Upper lobe of right lung (tissue), 1 donor: ENCODE measurements at regions not wholly inside any gene's neighbourhood (a gene's known extent, or its start where the extent isn't known, plus 50 kb on each side); places are given as distances from the start of the nearest gene placed in this dataset.

Source experiments
- ATAC-seq: fragments of 200-7000 bp; cut with Tn5 transposase; one replicate; pipeline ENCODE4 v1.9.1; 2020; ENCODE audit warnings: mild to moderate bottlenecking, moderate library complexity
- DNase-seq: peaks from one replicate; pipeline ENCODE4 v3.0.0-alpha.2; 2020
- H3K27ac ChIP-seq: fragments of 200-600 bp; one replicate; pipeline ENCODE4 v1.8.0; 2022
- H3K27me3 ChIP-seq: fragments of 200-600 bp; one replicate; pipeline ENCODE4 v1.8.0; 2022; ENCODE audit warnings: mild to moderate bottlenecking
- H3K36me3 ChIP-seq: fragments of 200-600 bp; one replicate; pipeline ENCODE4 v1.8.0; 2022
- H3K4me1 ChIP-seq: fragments of 200-600 bp; one replicate; pipeline ENCODE4 v1.8.0; 2022
- H3K4me3 ChIP-seq: fragments of 200-600 bp; one replicate; pipeline ENCODE4 v1.8.0; 2022; ENCODE audit warnings: mild to moderate bottlenecking
- H3K9me3 ChIP-seq: fragments of 200-600 bp; one replicate; pipeline ENCODE4 v1.8.0; 2022
- intact Hi-C: fragments of 100-400 bp; cut with DNase I; formaldehyde crosslinking; loops from one replicate; pipeline ENCODE4 v1.11.0; 2022
- TF ChIP-seq, protein P1 (sequence below): fragments of 200-600 bp; IDR thresholded peaks from one replicate; pipeline ENCODE4 v1.8.0; 2022; ENCODE audit warnings: antibody characterized with exemption
- donor health status: DM: no; HTN: yes; CAD: no; lungs with severe emphysema.

DNA sequence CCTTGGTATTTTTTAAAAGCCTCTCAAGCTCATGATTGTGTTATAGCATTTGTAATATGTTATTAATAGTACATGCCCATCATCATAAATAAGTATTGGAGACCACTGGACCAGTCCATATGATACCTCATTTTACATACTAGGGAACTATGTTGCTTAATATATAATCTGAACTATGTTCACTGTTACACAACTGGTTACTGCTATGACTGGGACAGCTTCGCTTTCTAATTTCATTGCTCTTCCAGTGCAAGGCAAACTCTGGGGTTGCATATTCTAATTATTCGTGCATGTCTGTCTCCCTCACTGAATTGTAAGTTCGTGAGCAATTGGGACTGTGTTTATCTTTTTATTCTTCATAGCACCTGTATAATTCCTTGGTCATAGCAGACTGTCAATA lies 330.5 kb downstream of the RAPGEF2 start:
- ATAC-seq: no peak

GRCh38 chr4:159434114-159434870 lies 331.4 kb downstream of the RAPGEF2 start:
- ATAC-seq (no peak), DNase-seq (no peak)
- intact Hi-C loops: no loop called here
- Histone ChIP-seq H3K4me1 (no peaks in the 10 kb centered on the region), H3K9me3 (no peaks in the 10 kb centered on the region), H3K27ac (no peak overlapping the region), H3K4me3 (no peak overlapping the region), H3K36me3 (no peaks in the 10 kb centered on the region), H3K27me3 (no peaks in the 10 kb centered on the region)
- TF ChIP-seq, protein P1, sequence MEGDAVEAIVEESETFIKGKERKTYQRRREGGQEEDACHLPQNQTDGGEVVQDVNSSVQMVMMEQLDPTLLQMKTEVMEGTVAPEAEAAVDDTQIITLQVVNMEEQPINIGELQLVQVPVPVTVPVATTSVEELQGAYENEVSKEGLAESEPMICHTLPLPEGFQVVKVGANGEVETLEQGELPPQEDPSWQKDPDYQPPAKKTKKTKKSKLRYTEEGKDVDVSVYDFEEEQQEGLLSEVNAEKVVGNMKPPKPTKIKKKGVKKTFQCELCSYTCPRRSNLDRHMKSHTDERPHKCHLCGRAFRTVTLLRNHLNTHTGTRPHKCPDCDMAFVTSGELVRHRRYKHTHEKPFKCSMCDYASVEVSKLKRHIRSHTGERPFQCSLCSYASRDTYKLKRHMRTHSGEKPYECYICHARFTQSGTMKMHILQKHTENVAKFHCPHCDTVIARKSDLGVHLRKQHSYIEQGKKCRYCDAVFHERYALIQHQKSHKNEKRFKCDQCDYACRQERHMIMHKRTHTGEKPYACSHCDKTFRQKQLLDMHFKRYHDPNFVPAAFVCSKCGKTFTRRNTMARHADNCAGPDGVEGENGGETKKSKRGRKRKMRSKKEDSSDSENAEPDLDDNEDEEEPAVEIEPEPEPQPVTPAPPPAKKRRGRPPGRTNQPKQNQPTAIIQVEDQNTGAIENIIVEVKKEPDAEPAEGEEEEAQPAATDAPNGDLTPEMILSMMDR: no peak

More for the DNA sequence above, 330.5 kb downstream of the RAPGEF2 start:
- Histone ChIP-seq H3K4me1 (no peaks in the 10 kb centered on the region), H3K4me3 (no peak overlapping the region), H3K27me3 (no peaks in the 10 kb centered on the region), H3K36me3 (no peaks in the 10 kb centered on the region), H3K9me3 (no peaks in the 10 kb centered on the region), H3K27ac (no peak overlapping the region)
- TF ChIP-seq, protein P1: no peak
- intact Hi-C loops: no loop called here
- DNase-seq: no peak

DNA sequence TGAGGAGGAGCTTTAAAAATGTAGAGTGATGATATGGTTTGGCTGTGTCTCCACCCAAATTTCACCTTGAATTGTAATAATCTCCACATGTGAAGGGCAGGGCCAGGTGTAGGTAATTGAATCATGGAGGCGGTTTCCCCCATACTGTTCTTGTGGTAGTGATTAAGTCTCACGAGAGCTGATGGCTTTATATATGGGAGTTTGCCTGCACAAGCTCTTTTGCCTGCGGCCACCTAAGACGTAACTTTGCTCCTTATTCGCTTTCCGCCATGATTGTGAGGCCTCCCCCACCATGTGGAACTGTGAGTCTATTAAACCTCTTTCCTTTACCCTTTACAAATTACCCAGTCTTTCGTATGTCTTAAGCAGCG lies 332.0 kb downstream of the RAPGEF2 start:
- Histone ChIP-seq H3K9me3 (no peaks in the 10 kb centered on the region), H3K4me1 (no peaks in the 10 kb centered on the region), H3K36me3 (no peaks in the 10 kb centered on the region), H3K4me3 (no peak overlapping the region), H3K27ac (no peak overlapping the region), H3K27me3 (no peaks in the 10 kb centered on the region)
- intact Hi-C loops: no loop called here
- DNase-seq (no peak), ATAC-seq (no peak)
- TF ChIP-seq, protein P1: no peak

GRCh38 chr4:159435561-159436023 lies 332.7 kb downstream of the RAPGEF2 start:
- TF ChIP-seq, protein P1: no peak
- Histone ChIP-seq H3K36me3 (no peaks in the 10 kb centered on the region), H3K27me3 (no peaks in the 10 kb centered on the region), H3K4me3 (no peak overlapping the region), H3K27ac (no peak overlapping the region), H3K9me3 (no peaks in the 10 kb centered on the region), H3K4me1 (no peaks in the 10 kb centered on the region)
- no peak for ATAC-seq
- intact Hi-C loops: no loop called here
- DNase-seq: no peak

DNA sequence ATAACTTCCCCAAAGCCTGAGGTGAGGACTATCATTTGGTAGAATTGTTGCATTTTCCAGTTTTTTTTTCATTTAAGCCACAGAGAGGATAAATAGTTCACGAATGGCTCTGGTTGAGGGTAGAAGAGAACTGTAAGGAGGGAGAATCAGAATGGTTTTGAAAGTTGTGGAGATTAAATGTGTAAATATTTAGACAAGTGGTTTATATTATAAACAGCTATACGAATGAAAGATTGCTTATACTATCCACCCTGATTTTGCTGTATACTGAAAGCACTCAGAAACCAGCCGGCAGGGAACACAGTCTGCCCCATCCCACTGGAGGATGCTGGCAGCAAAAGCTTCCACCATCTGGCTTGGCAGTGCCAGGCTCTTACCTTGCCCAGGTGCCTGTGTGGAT lies 341.1 kb downstream of the RAPGEF2 start:
- H3K27ac ChIP-seq: no peak overlapping the region
- DNase-seq (no peak), ATAC-seq (no peak)
- H3K4me3 ChIP-seq: no peak overlapping the region
- H3K36me3 ChIP-seq: no peaks in the 10 kb centered on the region
- H3K27me3 ChIP-seq: no peaks in the 10 kb centered on the region
- intact Hi-C loops: no loop called here
- no peaks in the 10 kb centered on the region for H3K4me1 ChIP-seq
- no peaks in the 10 kb centered on the region for H3K9me3 ChIP-seq
- TF ChIP-seq, protein P1: no peak
